ENCODE measurements at regions not wholly inside any gene's neighbourhood (a gene's known extent, or its start where the extent isn't known, plus 50 kb on each side); places are given as distances from the start of the nearest gene placed in this dataset.
"Not testable (repeated sequence)": the region's sequence is repeated elsewhere in the genome, so short reads cannot be mapped to it uniquely, and the experiment has no call there.

DNA sequence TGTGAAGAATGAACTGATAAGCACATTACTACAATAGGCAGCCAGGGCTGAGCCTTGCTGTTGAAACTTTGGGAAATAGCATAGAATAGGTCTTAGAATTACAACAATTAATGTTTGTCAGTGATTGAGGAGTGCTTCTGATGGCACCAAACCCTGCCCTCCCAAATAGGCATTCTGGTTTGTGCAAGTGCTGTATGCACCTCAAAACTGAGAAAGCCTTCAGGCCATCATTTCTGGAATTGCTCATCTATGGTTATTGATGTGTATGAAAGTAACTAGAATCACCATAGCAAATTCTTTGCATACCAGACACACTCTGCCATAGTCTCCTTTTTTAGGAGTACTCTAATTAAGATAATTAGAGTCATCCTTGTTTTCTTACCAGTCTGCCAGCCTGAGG lies 585.0 kb upstream of the MBL2 start:
- intact Hi-C loops (cut with DNase I; ENCODE audit: low total_unique reads): no loop called here
- TF ChIP-seq, protein P1, sequence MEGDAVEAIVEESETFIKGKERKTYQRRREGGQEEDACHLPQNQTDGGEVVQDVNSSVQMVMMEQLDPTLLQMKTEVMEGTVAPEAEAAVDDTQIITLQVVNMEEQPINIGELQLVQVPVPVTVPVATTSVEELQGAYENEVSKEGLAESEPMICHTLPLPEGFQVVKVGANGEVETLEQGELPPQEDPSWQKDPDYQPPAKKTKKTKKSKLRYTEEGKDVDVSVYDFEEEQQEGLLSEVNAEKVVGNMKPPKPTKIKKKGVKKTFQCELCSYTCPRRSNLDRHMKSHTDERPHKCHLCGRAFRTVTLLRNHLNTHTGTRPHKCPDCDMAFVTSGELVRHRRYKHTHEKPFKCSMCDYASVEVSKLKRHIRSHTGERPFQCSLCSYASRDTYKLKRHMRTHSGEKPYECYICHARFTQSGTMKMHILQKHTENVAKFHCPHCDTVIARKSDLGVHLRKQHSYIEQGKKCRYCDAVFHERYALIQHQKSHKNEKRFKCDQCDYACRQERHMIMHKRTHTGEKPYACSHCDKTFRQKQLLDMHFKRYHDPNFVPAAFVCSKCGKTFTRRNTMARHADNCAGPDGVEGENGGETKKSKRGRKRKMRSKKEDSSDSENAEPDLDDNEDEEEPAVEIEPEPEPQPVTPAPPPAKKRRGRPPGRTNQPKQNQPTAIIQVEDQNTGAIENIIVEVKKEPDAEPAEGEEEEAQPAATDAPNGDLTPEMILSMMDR (IDR thresholded peaks at IDR 0.05): no peak
- TF ChIP-seq POLR2A (IDR thresholded peaks at IDR 0.05): no peak
- no peak overlapping the region for H3K4me3 ChIP-seq (ENCODE audit: low read depth, poor library complexity, severe bottlenecking)
- DNase-seq (ENCODE audit: low spot score in 2 of 2): no peak

DNA sequence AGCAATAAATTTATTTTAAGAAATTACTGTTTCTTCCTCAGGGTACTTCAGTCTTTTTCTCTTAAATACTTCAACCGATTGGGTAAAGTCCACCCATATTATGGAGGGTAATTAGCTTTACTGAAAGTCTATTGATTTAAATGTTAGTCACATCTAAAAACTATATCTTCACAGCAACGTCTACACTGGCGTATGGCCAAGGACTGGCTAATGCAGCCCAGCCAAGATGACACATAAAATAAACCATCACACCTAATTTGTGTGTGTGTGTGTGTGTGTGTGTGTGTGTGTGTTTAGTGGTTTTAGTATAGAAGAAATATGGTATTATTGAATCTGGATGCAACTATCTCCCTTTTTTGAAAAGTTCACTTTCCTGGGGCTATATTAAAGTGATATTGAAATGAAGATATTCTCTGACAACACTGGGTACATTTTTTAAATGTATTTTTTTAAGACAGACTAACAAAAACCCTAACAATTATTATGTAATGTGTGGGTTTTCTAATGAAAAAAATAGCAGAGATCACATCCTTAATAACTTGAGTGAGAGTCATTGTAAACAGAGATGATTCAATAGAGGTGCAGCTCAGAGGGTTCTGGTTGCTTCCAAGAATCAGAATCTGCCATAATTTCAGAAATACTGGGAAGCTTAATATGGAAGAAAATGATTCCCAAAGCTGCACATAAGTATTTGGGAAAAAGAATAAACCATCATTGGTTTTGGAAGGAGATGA lies 584.2 kb upstream of the MBL2 start:
- TF ChIP-seq, protein P1 (IDR thresholded peaks at IDR 0.05): no peak
- no peak for TF ChIP-seq POLR2A (IDR thresholded peaks at IDR 0.05)
- no peak for DNase-seq (ENCODE audit: low spot score in 2 of 2)
- H3K4me3 ChIP-seq (ENCODE audit: low read depth, poor library complexity, severe bottlenecking): no peak overlapping the region
- intact Hi-C loops (cut with DNase I; ENCODE audit: low total_unique reads): no loop called here
- 47 to 55% methylated on average over 3 of the region's 3 CpGs for WGBS, 2 donors

DNA sequence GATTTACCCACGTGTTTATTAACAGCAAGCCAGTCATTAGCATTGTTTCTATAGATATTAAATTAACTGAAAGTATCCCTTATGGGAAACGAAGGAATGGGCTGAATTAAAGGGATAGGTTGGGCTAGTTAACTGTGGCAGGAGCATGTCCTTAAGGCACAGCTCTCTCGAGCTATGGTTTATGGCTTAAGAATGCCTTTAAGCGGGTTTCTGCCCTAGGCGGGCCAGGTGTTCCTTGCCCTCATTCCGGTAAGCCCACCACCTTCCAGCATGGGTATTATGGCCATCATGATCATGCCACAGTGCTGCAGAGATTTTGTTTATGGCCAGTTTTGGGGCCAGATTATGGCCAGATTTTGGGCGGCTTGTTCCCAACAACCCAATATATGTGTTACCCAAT lies 569.9 kb upstream of the MBL2 start:
- DNase-seq (ENCODE audit: low spot score in 2 of 2); intact Hi-C loops (cut with DNase I; ENCODE audit: low total_unique reads); H3K4me3 ChIP-seq (ENCODE audit: low read depth, poor library complexity, severe bottlenecking): not testable (repeated sequence)
- WGBS, 2 donors: 79 to 87% methylated on average over 7 of the region's 7 CpGs

DNA sequence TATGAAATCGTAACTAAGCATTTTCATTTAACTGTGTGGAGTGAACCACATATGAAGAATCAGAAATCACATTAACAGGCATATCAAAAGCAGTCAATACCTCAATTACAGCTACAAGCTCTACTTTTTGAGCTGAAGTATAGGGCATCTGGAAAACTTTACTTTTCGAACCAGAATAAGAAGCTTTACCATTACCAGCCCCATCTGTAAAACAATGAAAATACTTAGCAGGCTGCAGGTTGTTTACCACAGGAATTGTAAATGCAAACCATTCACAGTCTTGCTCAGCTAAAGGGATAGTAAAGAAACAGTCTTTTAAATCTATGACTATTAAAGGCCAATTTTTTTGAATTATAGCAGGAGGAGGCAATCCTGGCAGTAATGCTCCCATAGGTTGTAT lies 565.6 kb upstream of the MBL2 start:
- DNase-seq (ENCODE audit: low spot score in 2 of 2); intact Hi-C loops (cut with DNase I; ENCODE audit: low total_unique reads); H3K4me3 ChIP-seq (ENCODE audit: low read depth, poor library complexity, severe bottlenecking): not testable (repeated sequence)
- WGBS, 2 donors: 61 to 68% methylated on average over 2 of the region's 2 CpGs

DNA sequence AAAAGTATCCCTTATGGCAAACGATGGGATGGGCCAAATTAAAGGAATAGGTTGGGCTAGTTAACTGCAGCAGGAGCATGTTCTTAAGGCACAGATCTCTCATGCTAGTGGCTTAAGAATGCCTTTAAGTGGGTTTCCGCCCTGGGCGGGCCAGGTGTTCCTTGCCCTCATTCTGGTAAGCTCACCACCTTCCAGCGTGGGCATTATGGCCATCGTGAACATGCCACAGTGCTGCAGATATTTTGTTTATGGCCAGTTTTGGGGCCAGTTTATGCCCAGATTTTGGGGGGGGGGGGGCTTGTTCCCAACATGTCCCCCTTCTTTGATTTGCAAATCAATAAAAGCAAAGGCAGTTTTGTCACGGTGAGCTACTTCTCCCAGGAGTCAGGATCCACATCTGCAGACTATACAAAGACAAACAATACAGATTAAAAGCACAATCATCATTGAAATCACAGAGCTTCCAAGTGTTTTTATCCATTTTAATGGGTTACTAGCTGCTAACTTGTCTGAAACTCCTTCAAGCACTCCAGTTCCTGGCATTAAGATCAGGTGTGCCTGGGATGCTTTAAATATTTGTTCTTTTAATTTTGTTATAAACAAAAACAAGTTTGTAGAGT lies 563.3 kb upstream of the MBL2 start:
- WGBS, 2 donors: 90 to 95% methylated on average over 6 of the region's 6 CpGs
- DNase-seq (ENCODE audit: low spot score in 2 of 2); intact Hi-C loops (cut with DNase I; ENCODE audit: low total_unique reads); H3K4me3 ChIP-seq (ENCODE audit: low read depth, poor library complexity, severe bottlenecking): not testable (repeated sequence)

DNA sequence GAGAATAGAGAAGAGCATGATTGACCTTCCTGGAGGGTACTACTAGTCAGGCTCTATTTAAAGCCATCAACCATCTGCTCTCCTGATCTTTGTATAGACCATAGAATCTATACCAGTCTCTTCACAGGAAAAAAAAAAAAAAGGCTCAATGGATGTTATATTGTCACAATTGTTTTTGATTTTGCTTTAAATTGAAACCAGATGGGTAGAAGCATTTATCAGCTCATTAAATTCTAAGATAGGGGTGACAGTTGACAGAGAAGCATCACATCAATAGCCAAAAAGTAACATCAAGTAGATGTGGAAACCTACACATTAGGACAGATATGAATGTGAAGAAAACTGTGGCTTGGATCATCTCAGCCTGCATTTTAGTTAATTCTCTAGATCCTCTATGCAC lies 558.9 kb upstream of the MBL2 start:
- intact Hi-C loops (cut with DNase I; ENCODE audit: low total_unique reads): no loop called here
- TF ChIP-seq, protein P1 (IDR thresholded peaks at IDR 0.05): no peak
- no peak for TF ChIP-seq POLR2A (IDR thresholded peaks at IDR 0.05)
- no peak overlapping the region for H3K4me3 ChIP-seq (ENCODE audit: low read depth, poor library complexity, severe bottlenecking)
- no peak for DNase-seq (ENCODE audit: low spot score in 2 of 2)

DNA sequence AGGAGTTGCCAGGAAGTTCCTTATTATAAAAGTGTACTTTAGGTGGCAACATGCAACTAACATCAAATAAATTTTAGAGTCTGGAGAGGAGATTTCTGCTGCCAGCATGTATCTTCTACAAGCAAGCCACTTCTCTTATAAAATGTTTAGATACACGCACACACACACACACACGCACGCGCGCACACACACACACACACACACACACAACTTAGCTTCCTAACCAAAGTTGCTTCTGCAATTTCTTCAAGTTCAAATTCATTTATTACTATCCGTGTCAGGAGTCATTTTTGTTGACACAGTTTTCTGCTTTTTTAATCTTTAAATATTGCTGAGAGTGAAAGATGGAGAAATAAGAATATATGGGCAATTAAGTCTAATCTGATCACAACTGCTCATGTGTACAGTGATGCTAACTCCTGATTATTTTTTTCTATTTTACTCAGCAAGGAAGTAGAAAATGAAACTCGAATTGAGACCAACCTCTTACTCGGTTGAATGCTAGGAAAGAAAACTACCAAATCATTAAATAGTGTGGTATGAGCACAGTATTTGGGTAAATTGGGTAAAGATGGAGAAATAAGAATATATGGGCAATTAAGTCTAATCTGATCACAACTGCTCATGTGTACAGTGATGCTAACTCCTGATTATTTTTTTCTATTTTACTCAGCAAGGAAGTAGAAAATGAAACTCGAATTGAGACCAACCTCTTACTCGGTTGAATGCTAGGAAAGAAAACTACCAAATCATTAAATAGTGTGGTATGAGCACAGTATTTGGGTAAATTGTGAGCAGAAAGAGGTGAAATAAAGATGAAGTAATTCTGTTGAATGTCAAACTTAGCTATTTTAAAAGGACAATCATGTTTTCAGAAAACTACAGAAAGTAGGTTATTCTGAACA lies 554.1 kb upstream of the MBL2 start:
- H3K4me3 ChIP-seq (ENCODE audit: low read depth, poor library complexity, severe bottlenecking); DNase-seq (ENCODE audit: low spot score in 2 of 2); intact Hi-C loops (cut with DNase I; ENCODE audit: low total_unique reads): not testable (repeated sequence)
- 47 to 69% methylated on average over 10 of the region's 10 CpGs for WGBS, 2 donors
